Mononuclear cell (primary cell): ENCODE measurements at regions not wholly inside any gene's neighbourhood (a gene's known extent, or its start where the extent isn't known, plus 50 kb on each side); places are given as distances from the start of the nearest gene placed in this dataset.
"Not testable (repeated sequence)": the region's sequence is repeated elsewhere in the genome, so short reads cannot be mapped to it uniquely, and the experiment has no call there.

Experiments
- H3K27me3 ChIP-seq: 2 replicates; pipeline ENCODE4 v1.6.0; 2011; ENCODE audit warnings: low read length, control low read depth; ENCODE audit not compliant: insufficient read depth
- H3K4me1 ChIP-seq: 2 replicates; pipeline ENCODE4 v1.5.1; 2011; ENCODE audit warnings: mild to moderate bottlenecking, low read length, control low read depth; ENCODE audit not compliant: insufficient read depth
- H3K4me3 ChIP-seq: 2 replicates; pipeline ENCODE4 v1.5.1; 2011; ENCODE audit warnings: mild to moderate bottlenecking, low read length, moderate library complexity
- H3K9me3 ChIP-seq: 2 replicates; pipeline ENCODE4 v1.5.1; 2011; ENCODE audit warnings: low read depth, mild to moderate bottlenecking, control low read depth, low read length

DNA sequence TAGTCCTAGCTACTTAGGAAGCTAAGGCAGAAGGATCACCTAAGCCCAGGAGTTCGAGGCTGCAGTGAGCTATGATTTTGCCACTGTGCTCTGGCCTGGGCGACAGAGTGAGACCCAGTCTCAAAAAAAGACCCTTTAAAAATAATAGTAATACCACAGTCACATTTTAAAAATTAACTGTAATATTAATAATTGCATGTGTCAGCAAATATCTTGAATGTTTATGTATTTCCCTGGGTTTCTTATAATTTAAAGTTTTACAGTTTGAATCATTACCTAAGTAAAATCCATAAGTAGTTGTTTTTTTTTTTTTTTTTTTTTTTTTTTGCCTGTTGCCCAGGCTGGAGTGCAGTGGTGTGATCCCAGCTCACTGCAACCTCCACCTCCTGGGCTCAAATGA is 69.2 kb downstream of the LYZL2 start:
- H3K4me3 ChIP-seq, result no peak overlapping the region
- peaks cover 45% of the 10 kb centered on the region for H3K4me1 ChIP-seq
- no peaks in the 10 kb centered on the region for H3K9me3 ChIP-seq
- no peaks in the 10 kb centered on the region for H3K27me3 ChIP-seq

- Histone ChIP-seq H3K27me3 (no peaks in the 10 kb centered on the region), H3K4me1 (peaks cover 55% of the 10 kb centered on the region), H3K4me3 (no peak overlapping the region), H3K9me3 (no peaks in the 10 kb centered on the region)
Measured at GRCh38 chr10:30559180-30559579, 70.4 kb downstream of the LYZL2 start.

- Histone ChIP-seq H3K27me3 (no peaks in the 10 kb centered on the region), H3K4me1 (peaks cover 63% of the 10 kb centered on the region), H3K9me3 (no peaks in the 10 kb centered on the region), H3K4me3 (no peak overlapping the region)
Measured at GRCh38 chr10:30558411-30558810, 71.1 kb downstream of the LYZL2 start.

GRCh38 chr10:30557884-30558283 is 71.7 kb downstream of the LYZL2 start:
- peaks cover 68% of the 10 kb centered on the region for H3K4me1 ChIP-seq
- H3K4me3 ChIP-seq, result no peak overlapping the region
- no peaks in the 10 kb centered on the region for H3K9me3 ChIP-seq
- H3K27me3 ChIP-seq, result no peaks in the 10 kb centered on the region

DNA sequence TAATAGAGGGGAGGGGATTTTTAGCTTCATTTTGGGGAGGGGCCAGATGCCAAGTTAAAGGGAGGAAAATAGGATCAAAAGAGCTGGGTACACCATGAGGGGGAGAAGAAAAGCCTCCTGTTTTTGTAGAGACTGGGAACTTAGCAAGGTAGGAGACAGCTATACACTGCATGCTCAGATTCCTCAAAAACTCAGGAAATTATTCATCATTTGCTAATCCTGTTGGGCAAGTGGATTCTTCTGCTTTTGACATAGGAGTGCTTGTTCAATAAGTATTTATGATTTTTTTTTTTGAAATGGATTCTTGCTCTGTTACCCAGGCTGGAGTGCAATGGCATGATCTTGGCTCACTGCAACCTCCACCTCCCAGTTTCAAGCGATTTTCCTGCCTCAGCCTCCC is 73.4 kb downstream of the LYZL2 start:
- Histone ChIP-seq H3K4me3 (no peak overlapping the region), H3K4me1 (peaks cover 70% of the 10 kb centered on the region), H3K27me3 (no peaks in the 10 kb centered on the region), H3K9me3 (no peaks in the 10 kb centered on the region)

DNA sequence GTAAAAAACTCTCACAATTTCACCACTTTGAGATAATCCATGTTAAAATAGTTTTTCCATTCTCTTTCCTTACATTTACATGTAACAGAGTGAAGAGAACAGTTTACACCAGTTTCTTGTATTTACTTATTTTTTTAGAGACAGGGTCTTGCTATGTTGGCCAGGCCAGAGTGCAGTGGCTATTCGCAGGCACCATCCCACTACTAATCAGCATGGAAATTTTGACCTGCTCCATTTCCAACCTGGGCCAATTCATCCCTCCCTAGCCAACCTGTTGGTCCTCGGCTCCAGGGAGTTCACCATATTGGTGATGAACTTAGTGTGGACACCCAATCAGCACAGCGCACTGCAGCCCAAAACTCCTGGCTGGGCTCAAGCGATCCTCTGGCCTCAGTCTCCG is 74.1 kb downstream of the LYZL2 start:
- Histone ChIP-seq H3K4me3 (no peak overlapping the region), H3K9me3 (no peaks in the 10 kb centered on the region), H3K4me1 (peaks cover 76% of the 10 kb centered on the region), H3K27me3 (no peaks in the 10 kb centered on the region)

DNA sequence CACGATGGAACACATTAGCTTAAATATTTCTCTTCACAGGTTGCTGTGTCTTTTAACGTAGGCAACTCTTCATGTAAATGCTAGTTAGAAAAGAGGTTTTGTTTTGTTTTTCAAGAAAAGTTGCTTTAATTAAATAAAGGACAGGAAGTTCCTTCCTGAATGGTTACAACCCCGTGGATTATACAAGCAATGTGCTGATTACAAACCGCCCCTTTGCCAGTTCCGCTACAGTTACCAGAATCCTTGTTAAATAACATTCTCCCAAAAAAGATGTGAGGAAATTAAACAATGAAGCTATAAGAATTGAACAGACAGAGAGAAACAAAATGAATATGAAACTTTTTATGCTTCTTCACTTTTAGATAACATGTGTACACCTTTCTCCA is 75.1 kb downstream of the LYZL2 start:
- Histone ChIP-seq H3K9me3 (no peaks in the 10 kb centered on the region), H3K4me3 (no peak overlapping the region), H3K27me3 (no peaks in the 10 kb centered on the region), H3K4me1 (peaks cover 72% of the 10 kb centered on the region)

DNA sequence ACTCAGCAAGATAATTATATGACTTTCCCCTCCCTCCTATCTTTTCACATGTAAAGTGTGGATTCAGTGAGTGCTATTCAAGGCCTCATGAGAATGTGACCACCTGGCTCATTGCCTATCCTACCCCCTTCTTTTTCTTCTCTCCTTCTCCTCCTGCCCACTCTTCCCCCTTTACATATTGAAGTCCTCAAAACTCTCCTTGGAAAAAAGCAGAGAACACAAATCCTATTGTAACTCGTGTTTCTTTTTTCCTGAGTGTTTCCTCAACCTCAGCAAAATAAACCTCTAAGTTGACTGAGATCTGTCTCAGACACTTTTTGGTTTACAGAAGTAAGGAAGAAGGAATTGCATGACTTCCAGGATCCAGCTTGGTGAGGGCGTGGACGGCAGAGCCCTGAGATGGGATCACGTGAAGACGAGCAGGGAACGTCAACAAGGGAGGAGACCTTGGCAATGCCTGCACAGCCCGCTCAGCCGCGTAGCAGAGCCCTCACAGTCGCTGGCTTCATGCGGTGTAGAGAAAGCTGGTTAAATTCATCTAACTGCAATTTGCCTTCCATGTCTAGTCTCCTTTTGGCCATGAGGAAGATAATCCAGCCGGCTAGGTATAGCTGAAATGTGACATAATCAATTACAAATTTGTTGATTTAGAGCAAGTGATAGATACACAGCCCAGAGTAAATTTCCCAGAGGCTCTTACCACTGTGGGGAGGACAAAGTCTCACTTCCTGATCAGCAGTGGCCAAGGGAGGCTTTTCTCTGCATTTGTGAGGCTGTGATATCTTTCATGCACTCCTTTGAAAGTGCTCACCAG is 75.7 kb downstream of the LYZL2 start:
- H3K27me3 ChIP-seq, result no peaks in the 10 kb centered on the region
- no peak overlapping the region for H3K4me3 ChIP-seq
- H3K4me1 ChIP-seq, result peaks cover 69% of the 10 kb centered on the region
- no peaks in the 10 kb centered on the region for H3K9me3 ChIP-seq

DNA sequence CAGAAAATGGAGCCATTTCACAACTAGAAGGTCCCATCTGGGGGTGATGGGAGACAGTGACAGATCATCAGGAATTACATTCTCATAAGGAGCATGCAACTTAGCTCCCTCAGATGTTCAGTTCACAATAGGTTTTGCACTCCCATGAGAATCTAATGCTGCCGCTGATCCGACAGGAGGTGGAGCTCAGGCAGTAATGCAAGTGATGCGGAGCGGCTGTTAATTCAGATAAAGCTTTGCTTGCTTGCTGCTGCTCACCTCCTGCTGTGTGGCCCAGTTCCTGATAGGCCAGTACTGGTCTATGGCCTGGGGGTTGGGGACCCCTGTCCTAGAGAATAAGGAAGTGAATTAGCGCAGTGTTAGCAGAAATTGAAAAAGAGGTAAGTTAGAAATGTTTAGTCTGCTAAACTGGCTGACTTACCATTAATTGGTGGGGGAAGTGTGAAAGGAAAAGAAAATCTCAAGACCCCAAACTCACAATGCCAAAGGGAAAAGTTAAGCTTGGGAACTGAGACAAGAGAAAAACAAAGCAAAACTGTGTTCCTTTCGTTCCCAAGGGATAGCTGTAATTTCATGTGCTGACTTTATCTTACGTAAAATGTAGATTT is 76.4 kb downstream of the LYZL2 start:
- Histone ChIP-seq H3K27me3 (no peaks in the 10 kb centered on the region), H3K4me1 (peaks cover 69% of the 10 kb centered on the region), H3K9me3 (no peaks in the 10 kb centered on the region), H3K4me3 (no peak overlapping the region)

GRCh38 chr10:30550967-30551815 is 78.4 kb downstream of the LYZL2 start:
- no peak overlapping the region for H3K4me3 ChIP-seq
- H3K27me3 ChIP-seq, result no peaks in the 10 kb centered on the region
- no peaks in the 10 kb centered on the region for H3K9me3 ChIP-seq
- H3K4me1 ChIP-seq, result peaks cover 66% of the 10 kb centered on the region

GRCh38 chr10:30549134-30549687 is 80.3 kb downstream of the LYZL2 start:
- H3K9me3 ChIP-seq, H3K4me3 ChIP-seq, H3K27me3 ChIP-seq: not testable (repeated sequence)
- H3K4me1 ChIP-seq, result peaks cover 57% of the 10 kb centered on the region

DNA sequence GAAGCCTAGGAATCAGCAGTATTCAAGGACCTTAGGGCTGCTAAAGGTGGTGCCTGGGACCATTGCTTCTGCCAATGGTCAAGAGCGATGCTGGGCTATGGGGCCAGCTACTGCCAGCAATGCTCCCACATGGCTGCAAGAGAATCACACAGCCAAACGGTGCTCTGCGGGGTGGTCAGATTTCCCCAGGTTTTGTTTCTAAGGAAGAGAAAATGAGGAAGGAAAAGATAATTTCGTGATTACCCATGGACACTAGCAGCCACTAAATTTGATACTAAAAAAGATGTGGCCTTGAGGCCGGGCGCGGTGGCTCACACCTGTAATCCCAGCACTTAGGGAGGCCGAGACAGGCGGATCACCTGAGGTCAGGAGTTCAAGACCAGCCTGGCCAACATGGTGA is 83.0 kb downstream of the LYZL2 start:
- Histone ChIP-seq H3K9me3 (no peaks in the 10 kb centered on the region), H3K4me3 (no peak overlapping the region), H3K27me3 (no peaks in the 10 kb centered on the region), H3K4me1 (peaks cover 70% of the 10 kb centered on the region)

DNA sequence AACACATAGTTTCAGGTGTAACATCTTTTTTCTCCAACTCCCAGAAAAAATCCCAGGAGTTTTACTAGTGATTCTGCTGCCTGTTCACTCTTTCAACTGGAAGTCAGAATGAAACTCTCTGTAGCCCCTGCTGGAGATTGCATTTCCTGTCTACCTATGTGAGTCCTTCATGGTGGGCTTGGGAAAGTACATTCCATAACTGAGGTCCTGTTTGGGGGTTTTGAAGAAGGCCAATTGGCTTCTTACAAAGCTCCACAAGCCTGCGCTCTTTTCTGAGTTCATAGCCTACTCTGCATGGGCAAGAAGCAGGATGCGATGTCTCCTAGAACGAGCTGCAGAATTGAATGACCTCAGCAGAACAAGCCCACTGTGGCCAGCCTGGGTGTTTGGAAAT is 86.7 kb downstream of the LYZL2 start:
- H3K27me3 ChIP-seq, result no peaks in the 10 kb centered on the region
- no peak overlapping the region for H3K4me3 ChIP-seq
- no peaks in the 10 kb centered on the region for H3K9me3 ChIP-seq
- H3K4me1 ChIP-seq, result peaks cover 75% of the 10 kb centered on the region

- H3K9me3 ChIP-seq, result no peaks in the 10 kb centered on the region
- peaks cover 75% of the 10 kb centered on the region for H3K4me1 ChIP-seq
- no peaks in the 10 kb centered on the region for H3K27me3 ChIP-seq
- H3K4me3 ChIP-seq, result no peak overlapping the region
Measured at GRCh38 chr10:30542001-30542894, 87.3 kb downstream of the LYZL2 start.
